GM23338 (cell line): ENCODE measurements at regions not wholly inside any gene's neighbourhood (a gene's known extent, or its start where the extent isn't known, plus 50 kb on each side); places are given as distances from the start of the nearest gene placed in this dataset.

Source experiments
- ATAC-seq: fragments of 200-7000 bp; cut with Tn5 transposase; 3 replicates; pipeline ENCODE4 v1.9.1; 2020
- DNase-seq: peaks from one replicate; pipeline ENCODE4 v3.0.0-alpha.2; 2015; ENCODE audit warnings: low spot score
- H2AFZ ChIP-seq: fragments of 200-600 bp; sonication (generic); 2 replicates; pipeline ENCODE4 v1.8.0; 2016; ENCODE audit warnings: antibody characterized with exemption, mild to moderate bottlenecking, moderate library complexity
- H3F3A ChIP-seq: fragments of 200-600 bp; sonication (generic); replicated peaks from 2 replicates; pipeline ENCODE4 v1.8.0; 2017; ENCODE audit warnings: antibody characterized with exemption, mixed run types, low read depth
- H3K27ac ChIP-seq: fragments of 200-600 bp; sonication (generic); 2 replicates; pipeline ENCODE4 v1.6.1; 2016; ENCODE audit warnings: low read depth
- H3K27me3 ChIP-seq: fragments of 200-600 bp; sonication (generic); 2 replicates; pipeline ENCODE4 v1.8.0; 2016; ENCODE audit warnings: mild to moderate bottlenecking, mixed run types, moderate library complexity; ENCODE audit not compliant: insufficient read depth
- H3K36me3 ChIP-seq: fragments of 200-600 bp; sonication (generic); 2 replicates; pipeline ENCODE4 v1.8.0; 2016; ENCODE audit warnings: mild to moderate bottlenecking; ENCODE audit not compliant: insufficient read depth
- H3K4me1 ChIP-seq: fragments of 200-600 bp; sonication (generic); 2 replicates; pipeline ENCODE4 v1.8.0; 2016; ENCODE audit warnings: mild to moderate bottlenecking, moderate library complexity; ENCODE audit not compliant: insufficient read depth
- H3K4me2 ChIP-seq: fragments of 200-600 bp; sonication (generic); 2 replicates; pipeline ENCODE4 v1.7.1; 2017; ENCODE audit warnings: mixed run types
- H3K4me3 ChIP-seq: fragments of 200-600 bp; sonication (generic); 2 replicates; pipeline ENCODE4 v1.6.1; 2016; ENCODE audit warnings: mixed run types
- H3K79me2 ChIP-seq: fragments of 200-600 bp; sonication (generic); replicated peaks from 2 replicates; pipeline ENCODE4 v1.8.0; 2017; ENCODE audit warnings: mild to moderate bottlenecking; ENCODE audit not compliant: insufficient read depth
- H3K9me2 ChIP-seq: fragments of 200-600 bp; sonication (generic); 2 replicates; pipeline ENCODE4 v1.8.0; 2017; ENCODE audit not compliant: insufficient read depth
- H4K20me1 ChIP-seq: fragments of 200-600 bp; sonication (generic); replicated peaks from 2 replicates; pipeline ENCODE4 v1.8.0; 2017; ENCODE audit warnings: mild to moderate bottlenecking; ENCODE audit not compliant: insufficient read depth
- H3K27ac Mint-ChIP-seq: 2 replicates; pipeline ENCODE4 v1.8.0; 2020; ENCODE audit warnings: inconsistent platforms, mild to moderate bottlenecking, moderate library complexity, mixed read lengths
- H3K27me3 Mint-ChIP-seq: 3 replicates; pipeline ENCODE4 v1.8.0; 2022; ENCODE audit warnings: low read depth, mild to moderate bottlenecking, moderate library complexity, mixed read lengths, inconsistent platforms; ENCODE audit not compliant: insufficient read depth, poor library complexity
- H3K36me3 Mint-ChIP-seq: 3 replicates; pipeline ENCODE4 v1.8.0; 2021; ENCODE audit warnings: low read depth, mild to moderate bottlenecking, inconsistent platforms, moderate library complexity, mixed read lengths
- H3K4me1 Mint-ChIP-seq: 3 replicates; pipeline ENCODE4 v1.8.0; 2020; ENCODE audit warnings: mild to moderate bottlenecking, inconsistent platforms, mixed read lengths
- H3K4me3 Mint-ChIP-seq: 3 replicates; pipeline ENCODE4 v1.8.0; 2021; ENCODE audit warnings: moderate library complexity, mild to moderate bottlenecking, inconsistent platforms, mixed read lengths
- H3K9me3 Mint-ChIP-seq: 3 replicates; pipeline ENCODE4 v1.8.0; 2020; ENCODE audit warnings: moderate library complexity, mild to moderate bottlenecking, inconsistent platforms, mixed read lengths
- CREB1 ChIP-seq: fragments of 250-450 bp; sonication (Bioruptor Pico); IDR thresholded peaks from 2 replicates; pipeline ENCODE4 v1.5.0; 2020; ENCODE audit warnings: low read depth, mild to moderate bottlenecking, moderate library complexity
- CTCF ChIP-seq, 2 experiments: fragments of 200-600 bp in 1 of 2; sonication (generic) in 1 of 2; conservative IDR thresholded peaks; 2 replicates each; pipeline versions ENCODE4 v1.5.1 to v1.6.1; 2016 to 2017; ENCODE audit warnings: antibody characterized with exemption in 2 of 2, low read depth in 2 of 2, mild to moderate bottlenecking in 2 of 2, moderate library complexity in 1 of 2
- ETS1 ChIP-seq: IDR thresholded peaks from 2 replicates; pipeline ENCODE4 v1.6.1; 2016; ENCODE audit warnings: antibody characterized with exemption
- EZH2 ChIP-seq: fragments of 200-600 bp; sonication (generic); IDR thresholded peaks from one replicate; pipeline ENCODE4 v1.8.0; 2017; ENCODE audit warnings: antibody characterized with exemption, mild to moderate bottlenecking, low read depth; ENCODE audit not compliant: unreplicated experiment
- EZH2phosphoT487 ChIP-seq: fragments of 200-600 bp; sonication (generic); IDR thresholded peaks from one replicate; pipeline ENCODE4 v1.8.1; 2018; ENCODE audit warnings: antibody characterized with exemption; ENCODE audit not compliant: unreplicated experiment
- JUNB ChIP-seq: IDR thresholded peaks from one replicate; pipeline ENCODE4 v1.6.1; 2016; ENCODE audit warnings: antibody characterized with exemption; ENCODE audit not compliant: unreplicated experiment
- NANOG ChIP-seq: IDR thresholded peaks from 2 replicates; pipeline ENCODE4 v1.6.1; 2016; ENCODE audit warnings: antibody characterized with exemption, borderline replicate concordance
- POLR2AphosphoS5 ChIP-seq: IDR thresholded peaks from 2 replicates; pipeline ENCODE4 v1.6.1; 2016; ENCODE audit warnings: antibody characterized with exemption, low read depth
- STAT1 ChIP-seq: IDR thresholded peaks from one replicate; pipeline ENCODE4 v1.6.1; 2016; ENCODE audit warnings: antibody characterized with exemption; ENCODE audit not compliant: unreplicated experiment
- ZNF114 ChIP-seq: fragments of 250-450 bp; sonication (Bioruptor Pico); IDR thresholded peaks from 2 replicates; pipeline ENCODE4 v1.5.0; 2020; ENCODE audit warnings: mild to moderate bottlenecking, moderate library complexity
- ZNF462 ChIP-seq: fragments of 250-450 bp; sonication (Bioruptor Pico); IDR thresholded peaks from 2 replicates; pipeline ENCODE4 v1.5.0; 2020; ENCODE audit warnings: mild to moderate bottlenecking, moderate library complexity

GRCh38 chr3:105235221-105235620, 131.5 kb upstream of the ALCAM start (continued):
- TF ChIP-seq EZH2 (no peak), ETS1 (no peak)

- no peaks in the 10 kb centered on the region for H4K20me1 ChIP-seq
- H3K36me3 Mint-ChIP-seq, result no peaks in the 10 kb centered on the region
- H3K27ac Mint-ChIP-seq, result no peak overlapping the region
- TF ChIP-seq EZH2phosphoT487 (no peak), CTCF (conservative IDR thresholded peaks at IDR 0.05; ENCODE audit: low read depth in 2 of 2) (no peak), ZNF462 (CRISPR knock-in tag) (no peak), STAT1 (no peak), EZH2 (no peak), ZNF114 (CRISPR knock-in tag) (no peak), ETS1 (no peak), NANOG (no peak), CREB1 (CRISPR knock-in tag) (no peak), JUNB (no peak), POLR2AphosphoS5 (no peak)
- no peaks in the 10 kb centered on the region for H3K79me2 ChIP-seq
- 0 out of 2 replicates have a peak, but pooled peaks cover 6% of the 10 kb centered on the region for H3K9me2 ChIP-seq
- H3K4me3 ChIP-seq, result no peak overlapping the region
- ATAC-seq, result no peak
- no peak overlapping the region for H3K27ac ChIP-seq
- no peaks in the 10 kb centered on the region for H3K27me3 Mint-ChIP-seq
- H2AFZ ChIP-seq, result no peak overlapping the region
- H3F3A ChIP-seq, result no peaks in the 10 kb centered on the region
- no peaks in the 10 kb centered on the region for H3K36me3 ChIP-seq
- no peaks in the 10 kb centered on the region for H3K27me3 ChIP-seq
- peaks cover 15% of the 10 kb centered on the region; the same call in 1 of the 2 replicates for H3K4me1 ChIP-seq
- no peak overlapping the region for H3K4me3 Mint-ChIP-seq
- DNase-seq, result no peak
- H3K4me2 ChIP-seq, result no peak overlapping the region
- peaks cover 14% of the 10 kb centered on the region for H3K4me1 Mint-ChIP-seq
- H3K9me3 Mint-ChIP-seq, result no peaks in the 10 kb centered on the region
Measured at GRCh38 chr3:105235785-105236184, 130.9 kb upstream of the ALCAM start.
